Neutrophil (primary cell): ENCODE measurements at regions not wholly inside any gene's neighbourhood (a gene's known extent, or its start where the extent isn't known, plus 50 kb on each side); places are given as distances from the start of the nearest gene placed in this dataset.

Experiments used
- H3K27ac ChIP-seq: fragments of 200-600 bp; sonication (generic); 2 replicates; pipeline ENCODE4 v1.5.1; 2016; ENCODE audit warnings: mild to moderate bottlenecking, moderate library complexity
- H3K27me3 ChIP-seq: fragments of 200-600 bp; sonication (generic); 2 replicates; pipeline ENCODE4 v1.6.0; 2016; ENCODE audit warnings: mild to moderate bottlenecking
- H3K36me3 ChIP-seq: fragments of 200-600 bp; sonication (generic); 2 replicates; pipeline ENCODE4 v1.5.1; 2017
- H3K4me1 ChIP-seq, 2 experiments: fragments of 200-600 bp in 1 of 2; sonication (generic) in 1 of 2; 1 replicate in 1 of 2; 2 replicates in 1 of 2; pipeline versions ENCODE4 v1.5.1 to v1.6.1; 2013 to 2016; ENCODE audit warnings: low read depth in 1 of 2, low read length in 1 of 2, mild to moderate bottlenecking in 1 of 2, moderate library complexity in 1 of 2; ENCODE audit not compliant: control insufficient read depth in 1 of 2, insufficient read depth in 1 of 2
- H3K4me3 ChIP-seq, 2 experiments: fragments of 200-600 bp in 1 of 2; sonication (generic) in 1 of 2; 1 replicate in 1 of 2; 2 replicates in 1 of 2; pipeline ENCODE4 v1.5.1; 2013 to 2016; ENCODE audit warnings: low read depth in 1 of 2, low read length in 1 of 2, mild to moderate bottlenecking in 1 of 2, moderate library complexity in 1 of 2
- H3K9me3 ChIP-seq: fragments of 200-600 bp; sonication (generic); 2 replicates; pipeline ENCODE4 v1.5.1; 2016
- CTCF ChIP-seq: fragments of 200-600 bp; sonication (generic); IDR thresholded peaks from 2 replicates; pipeline ENCODE4 v1.5.1; 2016; ENCODE audit warnings: antibody characterized with exemption

GRCh38 chr2:83650898-83651297 is 808.2 kb downstream of the SUCLG1 start:
- H3K27me3 ChIP-seq: no peaks in the 10 kb centered on the region
- no peaks in the 10 kb centered on the region for H3K9me3 ChIP-seq
- H3K36me3 ChIP-seq: no peaks in the 10 kb centered on the region
- no peak overlapping the region for H3K27ac ChIP-seq
- H3K4me1 ChIP-seq: no peaks in the 10 kb centered on the region
- TF ChIP-seq CTCF: no peak
- H3K4me3 ChIP-seq: no peak overlapping the region

DNA sequence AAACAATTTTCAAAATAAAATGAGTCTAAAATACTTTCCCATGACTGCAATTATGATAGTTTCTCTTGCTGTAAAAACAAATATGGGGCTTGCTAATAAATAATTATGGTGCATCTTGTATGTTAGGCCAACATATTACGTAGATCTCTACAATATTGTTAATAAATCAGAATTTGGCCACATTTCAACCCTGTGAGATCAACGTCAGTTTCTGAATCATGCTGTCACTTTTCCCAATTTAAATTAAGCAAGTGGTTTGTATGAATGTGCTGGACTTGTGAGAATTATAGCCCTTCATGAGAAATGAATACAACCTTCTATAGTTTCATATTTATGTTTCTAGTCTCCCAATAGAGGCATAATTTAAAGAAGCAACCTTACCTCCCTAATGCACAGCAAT is 808.9 kb downstream of the SUCLG1 start:
- TF ChIP-seq CTCF: no peak
- Histone ChIP-seq H3K9me3 (no peaks in the 10 kb centered on the region), H3K36me3 (no peaks in the 10 kb centered on the region), H3K4me1 (no peaks in the 10 kb centered on the region), H3K27ac (no peak overlapping the region), H3K4me3 (no peak overlapping the region), H3K27me3 (no peaks in the 10 kb centered on the region)

DNA sequence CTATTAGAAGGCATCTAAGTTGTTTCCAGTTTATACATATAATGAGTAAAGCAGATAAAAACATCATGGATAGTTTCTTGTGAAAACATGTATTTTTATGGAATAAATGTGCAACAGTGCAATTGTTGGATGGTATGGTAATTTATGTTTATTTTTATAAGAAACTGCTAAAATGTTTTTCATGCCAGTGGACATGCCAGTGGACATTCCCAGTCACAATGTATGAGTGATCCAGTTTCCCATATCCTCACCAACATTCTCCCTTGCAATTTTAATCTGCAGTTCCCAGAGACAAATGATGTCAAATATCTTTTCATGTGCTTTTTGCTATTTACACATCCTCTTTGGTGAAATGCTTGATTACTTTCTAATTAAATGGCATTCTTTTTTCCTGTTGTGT is 818.6 kb downstream of the SUCLG1 start:
- Histone ChIP-seq H3K27ac (no peak overlapping the region), H3K27me3 (no peaks in the 10 kb centered on the region), H3K4me1 (no peaks in the 10 kb centered on the region), H3K9me3 (no peaks in the 10 kb centered on the region), H3K4me3 (no peak overlapping the region), H3K36me3 (no peaks in the 10 kb centered on the region)
- TF ChIP-seq CTCF: no peak

DNA sequence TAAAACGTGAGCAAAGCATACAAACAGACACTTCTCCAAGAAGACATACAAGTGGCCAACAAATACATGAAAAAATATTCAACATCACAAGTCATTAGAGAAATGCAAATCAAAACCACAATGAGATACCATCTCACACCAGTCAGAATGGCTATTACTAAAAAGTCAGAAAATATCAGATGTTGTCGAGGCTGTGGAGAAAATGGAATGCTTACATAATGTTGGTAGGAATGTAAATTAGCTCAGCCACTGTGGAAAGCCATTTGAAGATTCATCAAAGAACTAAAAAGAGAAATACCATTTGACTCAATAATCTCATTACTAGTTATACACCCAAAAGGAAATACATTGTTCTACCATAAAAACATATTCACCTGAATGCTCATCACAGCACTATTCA is 825.7 kb downstream of the SUCLG1 start:
- H3K27ac ChIP-seq: no peak overlapping the region
- H3K36me3 ChIP-seq: no peaks in the 10 kb centered on the region
- H3K4me3 ChIP-seq: no peak overlapping the region
- H3K9me3 ChIP-seq: no peaks in the 10 kb centered on the region
- H3K4me1 ChIP-seq: no peaks in the 10 kb centered on the region
- no peaks in the 10 kb centered on the region for H3K27me3 ChIP-seq
- TF ChIP-seq CTCF: no peak

- H3K4me1 ChIP-seq: no peaks in the 10 kb centered on the region
These were observed 828.7 kb downstream of the SUCLG1 start for GRCh38 chr2:83630351-83630750.

More at GRCh38 chr2:83630351-83630750, 828.7 kb downstream of the SUCLG1 start:
- no peak for TF ChIP-seq CTCF
- H3K27ac ChIP-seq: no peak overlapping the region
- H3K36me3 ChIP-seq: no peaks in the 10 kb centered on the region
- no peaks in the 10 kb centered on the region for H3K9me3 ChIP-seq
- H3K4me3 ChIP-seq: no peak overlapping the region
- no peaks in the 10 kb centered on the region for H3K27me3 ChIP-seq
